ENCODE measurements at regions not wholly inside any gene's neighbourhood (a gene's known extent, or its start where the extent isn't known, plus 50 kb on each side); places are given as distances from the start of the nearest gene placed in this dataset.
A peak's percentile ranks its signal among the peaks of the same experiment; 100 is the strongest.

DNA sequence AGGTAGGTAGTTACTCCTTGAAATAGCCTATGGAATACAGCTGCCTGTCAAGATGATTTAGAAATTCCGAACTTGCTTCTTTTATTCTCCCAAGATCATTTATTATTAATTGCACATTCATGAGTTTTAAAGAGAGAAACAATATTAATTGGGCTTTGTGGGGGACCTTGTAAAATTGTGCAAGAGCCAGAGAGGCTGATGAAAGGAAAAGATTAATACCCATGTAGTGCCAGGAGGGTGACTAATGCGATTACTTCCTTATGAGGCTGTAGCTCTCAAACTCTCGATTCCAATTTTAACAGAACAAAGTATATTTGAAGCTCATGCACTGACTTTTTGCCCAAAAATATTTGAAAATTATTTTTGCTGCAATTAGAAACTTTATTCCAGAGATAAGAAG, 423.8 kb upstream of the ID4 start:
- H3K4me1 ChIP-seq (ENCODE audit: insufficient read depth, poor library complexity, severe bottlenecking), result peaks cover 62% of the 10 kb centered on the region
- ATAC-seq (ENCODE audit: low read depth) (no peak), DNase-seq (ENCODE audit: low spot score) (no peak)
- no peaks in the 10 kb centered on the region for H3K27me3 ChIP-seq (ENCODE audit: insufficient read depth, poor library complexity, severe bottlenecking)
- no peaks in the 10 kb centered on the region for H3K36me3 ChIP-seq (ENCODE audit: low read depth)
- no peaks in the 10 kb centered on the region for H3K9me3 ChIP-seq (ENCODE audit: severe bottlenecking)
- TF ChIP-seq CTCF (IDR thresholded peaks at IDR 0.05; ENCODE audit: poor library complexity, severe bottlenecking), result no peak
- no peak overlapping the region for H3K4me3 ChIP-seq (ENCODE audit: severe bottlenecking)
- peak overlapping the region; percentile 90 for H3K27ac ChIP-seq (ENCODE audit: poor library complexity, severe bottlenecking)

GRCh38 chr6:19415605-19416326, 421.4 kb upstream of the ID4 start:
- Histone ChIP-seq H3K4me1 (ENCODE audit: insufficient read depth, poor library complexity, severe bottlenecking) (peaks cover 53% of the 10 kb centered on the region), H3K27me3 (ENCODE audit: insufficient read depth, poor library complexity, severe bottlenecking) (no peaks in the 10 kb centered on the region), H3K36me3 (ENCODE audit: low read depth) (no peaks in the 10 kb centered on the region), H3K9me3 (ENCODE audit: severe bottlenecking) (no peaks in the 10 kb centered on the region), H3K4me3 (ENCODE audit: severe bottlenecking) (no peak overlapping the region), H3K27ac (ENCODE audit: poor library complexity, severe bottlenecking) (peak overlapping the region; percentile 90)
- TF ChIP-seq CTCF (IDR thresholded peaks at IDR 0.05; ENCODE audit: poor library complexity, severe bottlenecking), result no peak
- DNase-seq (ENCODE audit: low spot score) (peak; percentile 60), ATAC-seq (ENCODE audit: low read depth) (peak; percentile 78)

- Histone ChIP-seq H3K4me3 (ENCODE audit: severe bottlenecking) (no peak overlapping the region), H3K4me1 (ENCODE audit: insufficient read depth, poor library complexity, severe bottlenecking) (peaks cover 47% of the 10 kb centered on the region), H3K36me3 (ENCODE audit: low read depth) (no peaks in the 10 kb centered on the region), H3K27ac (ENCODE audit: poor library complexity, severe bottlenecking) (peak overlapping the region; percentile 90), H3K9me3 (ENCODE audit: severe bottlenecking) (no peaks in the 10 kb centered on the region), H3K27me3 (ENCODE audit: insufficient read depth, poor library complexity, severe bottlenecking) (no peaks in the 10 kb centered on the region)
- no peak for TF ChIP-seq CTCF (IDR thresholded peaks at IDR 0.05; ENCODE audit: poor library complexity, severe bottlenecking)
- DNase-seq (ENCODE audit: low spot score) (no peak), ATAC-seq (ENCODE audit: low read depth) (no peak)
Observed at GRCh38 chr6:19416811-19417210, 420.4 kb upstream of the ID4 start.

GRCh38 chr6:19417713-19418112, 419.5 kb upstream of the ID4 start:
- Histone ChIP-seq H3K9me3 (ENCODE audit: severe bottlenecking) (no peaks in the 10 kb centered on the region), H3K4me1 (ENCODE audit: insufficient read depth, poor library complexity, severe bottlenecking) (peaks cover 47% of the 10 kb centered on the region), H3K36me3 (ENCODE audit: low read depth) (no peaks in the 10 kb centered on the region), H3K4me3 (ENCODE audit: severe bottlenecking) (no peak overlapping the region), H3K27ac (ENCODE audit: poor library complexity, severe bottlenecking) (peak overlapping the region; percentile 90), H3K27me3 (ENCODE audit: insufficient read depth, poor library complexity, severe bottlenecking) (no peaks in the 10 kb centered on the region)
- DNase-seq (ENCODE audit: low spot score) (no peak), ATAC-seq (ENCODE audit: low read depth) (peak; percentile 91)
- no peak for TF ChIP-seq CTCF (IDR thresholded peaks at IDR 0.05; ENCODE audit: poor library complexity, severe bottlenecking)

GRCh38 chr6:19424853-19425252, 412.3 kb upstream of the ID4 start:
- H3K36me3 ChIP-seq (ENCODE audit: low read depth), result no peaks in the 10 kb centered on the region
- H3K27me3 ChIP-seq (ENCODE audit: insufficient read depth, poor library complexity, severe bottlenecking), result no peaks in the 10 kb centered on the region
- H3K27ac ChIP-seq (ENCODE audit: poor library complexity, severe bottlenecking), result no peak overlapping the region
- no peaks in the 10 kb centered on the region for H3K4me1 ChIP-seq (ENCODE audit: insufficient read depth, poor library complexity, severe bottlenecking)
- no peak for DNase-seq (ENCODE audit: low spot score)
- no peaks in the 10 kb centered on the region for H3K9me3 ChIP-seq (ENCODE audit: severe bottlenecking)
- ATAC-seq (ENCODE audit: low read depth), result no peak
- TF ChIP-seq CTCF (IDR thresholded peaks at IDR 0.05; ENCODE audit: poor library complexity, severe bottlenecking), result no peak
- H3K4me3 ChIP-seq (ENCODE audit: severe bottlenecking), result no peak overlapping the region

Data from RWPE2 (cell line).